SK-N-SH (cell line): ENCODE measurements at regions not wholly inside any gene's neighbourhood (a gene's known extent, or its start where the extent isn't known, plus 50 kb on each side); places are given as distances from the start of the nearest gene placed in this dataset.

ENCODE experiments used
- CTCF ChIA-PET: fragments of 300-600, 350-600 bp; formaldehyde crosslinking; extraction: SDS; loops from one replicate; lab custom pipeline; 2021; lab: Yijun Ruan, JAX
- POLR2A ChIA-PET: fragments of 350-600 bp; sonication (Branson Sonifier 250); formaldehyde crosslinking; extraction: SDS; loops from one replicate; lab custom pipeline; 2020; ENCODE audit warnings: antibody characterized with exemption, inconsistent platforms; lab: Yijun Ruan, JAX
- DNase-seq: peaks from one replicate; pipeline ENCODE4 v3.0.0; 2012
- H2AFZ ChIP-seq: fragments of 200-600 bp; sonication (generic); 2 replicates; pipeline ENCODE4 v1.8.1; 2016; ENCODE audit warnings: antibody characterized with exemption, mild to moderate bottlenecking, low read depth
- H3F3A ChIP-seq: fragments of 200-600 bp; sonication (generic); replicated peaks from 2 replicates; pipeline ENCODE3; 2016; ENCODE audit warnings: antibody characterized with exemption, mild to moderate bottlenecking; ENCODE audit not compliant: insufficient read depth
- H3K27ac ChIP-seq, 2 experiments: fragments of 200-500 bp in 1 of 2; fragments of 200-600 bp in 1 of 2; sonication (Bioruptor generic) in 1 of 2; sonication (generic), shearing (Covaris generic) in 1 of 2; 2 replicates each; pipeline versions ENCODE4 v1.5.1 to v1.6.1; 2014 to 2016; ENCODE audit warnings: low read depth in 2 of 2, inconsistent platforms in 1 of 2, low read length in 1 of 2, mild to moderate bottlenecking in 1 of 2, mixed read lengths in 1 of 2
- H3K27me3 ChIP-seq: fragments of 200-600 bp; sonication (generic), shearing (Covaris generic); 2 replicates; pipeline ENCODE4 v1.6.1; 2016; ENCODE audit warnings: mixed run types; ENCODE audit not compliant: insufficient read depth
- H3K36me3 ChIP-seq, 2 experiments: fragments of 200-500 bp in 1 of 2; fragments of 200-600 bp in 1 of 2; sonication (Bioruptor generic) in 1 of 2; sonication (generic) in 1 of 2; replicated peaks in 1 of 2; 2 replicates each; pipeline versions ENCODE3 to v1.5.1; 2014 to 2016; ENCODE audit warnings: low read length in 1 of 2, mild to moderate bottlenecking in 1 of 2; ENCODE audit not compliant: insufficient read depth in 2 of 2, control insufficient read depth in 1 of 2
- H3K4me1 ChIP-seq, 2 experiments: fragments of 200-500 bp in 1 of 2; fragments of 200-600 bp in 1 of 2; sonication (Bioruptor generic) in 1 of 2; sonication (generic), shearing (Covaris generic) in 1 of 2; 2 replicates each; pipeline versions ENCODE4 v1.5.1 to v1.6.1; 2014 to 2016; ENCODE audit warnings: low read depth in 1 of 2, low read length in 1 of 2, mixed run types in 1 of 2; ENCODE audit not compliant: insufficient read depth in 2 of 2, control insufficient read depth in 1 of 2
- H3K4me2 ChIP-seq: fragments of 200-600 bp; sonication (generic), shearing (Covaris generic); 2 replicates; pipeline ENCODE4 v1.6.1; 2017; ENCODE audit warnings: mixed run types
- H3K4me3 ChIP-seq, 2 experiments: fragments of 200-500 bp in 1 of 2; fragments of 200-600 bp in 1 of 2; sonication (Bioruptor generic) in 1 of 2; sonication (generic), shearing (Covaris generic) in 1 of 2; 2 replicates each; pipeline versions ENCODE4 v1.5.1 to v1.8.1; 2014 to 2016; ENCODE audit warnings: low read depth in 2 of 2, inconsistent platforms in 1 of 2, low read length in 1 of 2, mild to moderate bottlenecking in 1 of 2, mixed read lengths in 1 of 2, moderate library complexity in 1 of 2
- H3K79me2 ChIP-seq: fragments of 200-600 bp; sonication (generic); 2 replicates; pipeline ENCODE4 v1.8.1; 2017; ENCODE audit warnings: mild to moderate bottlenecking; ENCODE audit not compliant: insufficient read depth
- H3K9ac ChIP-seq: fragments of 200-600 bp; sonication (generic); 2 replicates; pipeline ENCODE4 v1.6.1; 2017; ENCODE audit warnings: mixed run types
- H3K9me2 ChIP-seq: fragments of 200-600 bp; sonication (generic); 2 replicates; pipeline ENCODE4 v1.6.1; 2017; ENCODE audit warnings: mixed run types
- H3K9me3 ChIP-seq: fragments of 200-600 bp; sonication (generic); 2 replicates; pipeline ENCODE4 v1.6.1; 2017; ENCODE audit warnings: mixed run types, mild to moderate bottlenecking, moderate library complexity
- H4K20me1 ChIP-seq: fragments of 200-600 bp; sonication (generic); 2 replicates; pipeline ENCODE4 v1.6.1; 2017; ENCODE audit warnings: mild to moderate bottlenecking, mixed run types; ENCODE audit not compliant: insufficient read depth
- CHD2 ChIP-seq: fragments of 150-350 bp; IDR thresholded peaks from 2 replicates; pipeline ENCODE4 v1.6.1; 2018; ENCODE audit warnings: low read length; ENCODE audit not compliant: partially characterized antibody
- CTCF ChIP-seq: fragments of 200-600 bp; sonication (generic); IDR thresholded peaks from 2 replicates; pipeline ENCODE4 v1.6.1; 2017; ENCODE audit warnings: antibody characterized with exemption, mild to moderate bottlenecking, moderate library complexity
- EP300 ChIP-seq, 2 experiments: IDR thresholded peaks; 2 replicates each; pipeline versions ENCODE4 v1.4.0 to v1.6.1; 2012; ENCODE audit warnings: borderline replicate concordance in 1 of 2, low read depth in 1 of 2, low read length in 1 of 2
- EZH2phosphoT487 ChIP-seq: fragments of 200-600 bp; sonication (generic); IDR thresholded peaks from 2 replicates; pipeline ENCODE4 v1.6.1; 2017; ENCODE audit warnings: low read depth, mixed run types, mild to moderate bottlenecking, antibody characterized with exemption, moderate library complexity, borderline replicate concordance
- FOSL2 ChIP-seq: IDR thresholded peaks from 2 replicates; pipeline ENCODE4 v1.4.0; 2012; ENCODE audit warnings: low read depth, mild to moderate bottlenecking, moderate library complexity, borderline replicate concordance
- FOXJ3 ChIP-seq: sonication (generic); formaldehyde crosslinking; IDR thresholded peaks from 2 replicates; pipeline ENCODE4 v1.5.1; 2020; ENCODE audit warnings: mild to moderate bottlenecking, missing genetic modification reagents
- FOXM1 ChIP-seq: IDR thresholded peaks from 2 replicates; pipeline ENCODE4 v1.4.0; 2012; ENCODE audit warnings: low read depth, mild to moderate bottlenecking
- GATA2 ChIP-seq: sonication (generic); formaldehyde crosslinking; IDR thresholded peaks from 2 replicates; pipeline ENCODE4 v1.5.0; 2020; ENCODE audit warnings: mild to moderate bottlenecking, missing genetic modification reagents
- JUND ChIP-seq: IDR thresholded peaks from 2 replicates; pipeline ENCODE4 v1.4.0; 2012
- MXI1 ChIP-seq: IDR thresholded peaks from 2 replicates; pipeline ENCODE4 v1.6.1; 2012; ENCODE audit warnings: mild to moderate bottlenecking, low read depth, low read length, improper control_type of control experiment
- NRF1 ChIP-seq: IDR thresholded peaks from 2 replicates; pipeline ENCODE4 v1.6.1; 2012; ENCODE audit warnings: low read depth, mild to moderate bottlenecking, low read length
- RAD21 ChIP-seq: IDR thresholded peaks from 2 replicates; pipeline ENCODE4 v1.6.1; 2012; ENCODE audit warnings: mild to moderate bottlenecking, low read length
- RCOR1 ChIP-seq: fragments of 150-350 bp; IDR thresholded peaks from 2 replicates; pipeline ENCODE4 v1.6.1; 2017; ENCODE audit warnings: antibody characterized with exemption, low read length
- REST ChIP-seq: IDR thresholded peaks from 2 replicates; pipeline ENCODE4 v1.6.1; 2012; ENCODE audit warnings: mild to moderate bottlenecking, low read depth, low read length, moderate library complexity
- RXRA ChIP-seq: IDR thresholded peaks from 2 replicates; pipeline ENCODE4 v1.4.0; 2012; ENCODE audit warnings: low read depth, mild to moderate bottlenecking, borderline replicate concordance
- TEAD4 ChIP-seq: IDR thresholded peaks from 2 replicates; pipeline ENCODE4 v1.4.0; 2012; ENCODE audit warnings: mild to moderate bottlenecking, borderline replicate concordance; ENCODE audit not compliant: insufficient read depth
- USF1 ChIP-seq: IDR thresholded peaks from 2 replicates; pipeline ENCODE4 v1.4.0; 2012; ENCODE audit warnings: low read depth, borderline replicate concordance
- WGBS: methylation state at CpG from one replicate; pipeline ENCODE4 v1.1.6; 2017; ENCODE audit warnings: low lambda C conversion rate; 5-methylcytosine and 5-hydroxymethylcytosine counted together
- TF ChIP-seq, protein P1 (sequence below): IDR thresholded peaks from 2 replicates; pipeline ENCODE4 v1.4.0; 2012; ENCODE audit warnings: low read depth
- TF ChIP-seq, protein P2 (sequence below): IDR thresholded peaks from 2 replicates; pipeline ENCODE4 v1.4.0; 2012; ENCODE audit warnings: low read depth, borderline replicate concordance
- TF ChIP-seq, protein P3 (sequence below): fragments of 150-350 bp; IDR thresholded peaks from 2 replicates; pipeline ENCODE4 v1.6.1; 2017; ENCODE audit warnings: antibody characterized with exemption, low read length, low read depth, borderline replicate concordance

DNA sequence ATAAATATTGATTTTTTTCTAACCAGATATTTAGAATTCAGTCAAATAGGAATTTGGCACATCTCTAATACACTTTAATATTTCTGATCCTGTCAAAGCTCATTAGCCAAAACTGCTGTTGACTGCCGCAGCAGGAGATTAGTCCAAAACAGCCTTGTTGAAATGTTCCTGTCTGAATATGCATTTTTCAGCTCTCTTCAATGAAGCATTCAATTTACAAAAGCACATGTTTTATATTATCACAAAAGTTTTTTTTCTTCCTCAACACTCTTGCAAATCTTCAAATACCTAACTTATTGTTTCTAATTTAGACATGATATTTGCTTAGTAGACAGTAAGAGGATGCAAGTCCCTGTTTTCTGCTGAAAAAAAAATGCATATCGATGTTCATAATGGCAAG lies 140.9 kb downstream of the SPATA18 start (continued):
- TF ChIP-seq RCOR1 (no peak), CHD2 (no peak), FOXJ3 (CRISPR knock-in tag) (no peak)
- TF ChIP-seq, all 33 proteins: peak for 0

DNA sequence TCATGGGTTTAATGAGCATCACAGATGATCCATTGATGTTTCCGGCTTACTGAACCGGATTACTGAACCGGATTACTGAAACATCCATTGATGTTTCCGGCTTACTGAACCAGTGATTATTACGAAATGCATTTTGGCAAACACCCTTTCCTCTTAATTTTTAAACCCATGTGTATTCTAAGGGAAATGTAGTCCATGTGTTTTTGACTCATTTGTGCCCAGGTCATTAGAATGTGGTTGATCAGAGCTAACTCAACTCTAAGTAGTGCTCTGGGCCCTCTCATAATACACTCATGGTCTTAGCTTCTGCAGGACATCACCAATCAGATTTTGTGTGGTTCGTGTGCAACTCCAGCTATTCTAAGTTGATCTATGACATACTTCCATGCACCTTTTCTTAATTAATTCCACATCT lies 141.6 kb downstream of the SPATA18 start:
- H3F3A ChIP-seq, result no peaks in the 10 kb centered on the region
- no peak overlapping the region for H3K9ac ChIP-seq
- H3K4me2 ChIP-seq, result no peak overlapping the region
- no peak overlapping the region for H3K27ac ChIP-seq
- H3K36me3 ChIP-seq, result no peaks in the 10 kb centered on the region
- H3K9me3 ChIP-seq, result no peaks in the 10 kb centered on the region
- no peak for DNase-seq
- H3K79me2 ChIP-seq, result no peaks in the 10 kb centered on the region
- ChIA-PET POLR2A (no interaction called here), CTCF (no interaction called here)
- TF ChIP-seq MXI1 (no peak), REST (no peak), USF1 (no peak), GATA2 (CRISPR knock-in tag) (no peak), FOXM1 (no peak), CHD2 (no peak), NRF1 (no peak), RXRA (no peak), FOSL2 (no peak), CTCF (no peak), RCOR1 (no peak), JUND (no peak), FOXJ3 (CRISPR knock-in tag) (no peak), RAD21 (no peak), EZH2phosphoT487 (no peak), EP300 (IDR thresholded peaks at IDR 0.05; ENCODE audit: borderline replicate concordance in 1 of 2, low read depth in 1 of 2, low read length in 1 of 2) (no peak), TEAD4 (no peak)
- TF ChIP-seq, protein P1, sequence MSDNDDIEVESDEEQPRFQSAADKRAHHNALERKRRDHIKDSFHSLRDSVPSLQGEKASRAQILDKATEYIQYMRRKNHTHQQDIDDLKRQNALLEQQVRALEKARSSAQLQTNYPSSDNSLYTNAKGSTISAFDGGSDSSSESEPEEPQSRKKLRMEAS, result no peak
- TF ChIP-seq, protein P2, sequence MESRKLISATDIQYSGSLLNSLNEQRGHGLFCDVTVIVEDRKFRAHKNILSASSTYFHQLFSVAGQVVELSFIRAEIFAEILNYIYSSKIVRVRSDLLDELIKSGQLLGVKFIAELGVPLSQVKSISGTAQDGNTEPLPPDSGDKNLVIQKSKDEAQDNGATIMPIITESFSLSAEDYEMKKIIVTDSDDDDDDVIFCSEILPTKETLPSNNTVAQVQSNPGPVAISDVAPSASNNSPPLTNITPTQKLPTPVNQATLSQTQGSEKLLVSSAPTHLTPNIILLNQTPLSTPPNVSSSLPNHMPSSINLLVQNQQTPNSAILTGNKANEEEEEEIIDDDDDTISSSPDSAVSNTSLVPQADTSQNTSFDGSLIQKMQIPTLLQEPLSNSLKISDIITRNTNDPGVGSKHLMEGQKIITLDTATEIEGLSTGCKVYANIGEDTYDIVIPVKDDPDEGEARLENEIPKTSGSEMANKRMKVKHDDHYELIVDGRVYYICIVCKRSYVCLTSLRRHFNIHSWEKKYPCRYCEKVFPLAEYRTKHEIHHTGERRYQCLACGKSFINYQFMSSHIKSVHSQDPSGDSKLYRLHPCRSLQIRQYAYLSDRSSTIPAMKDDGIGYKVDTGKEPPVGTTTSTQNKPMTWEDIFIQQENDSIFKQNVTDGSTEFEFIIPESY, result no peak
- TF ChIP-seq, protein P3, sequence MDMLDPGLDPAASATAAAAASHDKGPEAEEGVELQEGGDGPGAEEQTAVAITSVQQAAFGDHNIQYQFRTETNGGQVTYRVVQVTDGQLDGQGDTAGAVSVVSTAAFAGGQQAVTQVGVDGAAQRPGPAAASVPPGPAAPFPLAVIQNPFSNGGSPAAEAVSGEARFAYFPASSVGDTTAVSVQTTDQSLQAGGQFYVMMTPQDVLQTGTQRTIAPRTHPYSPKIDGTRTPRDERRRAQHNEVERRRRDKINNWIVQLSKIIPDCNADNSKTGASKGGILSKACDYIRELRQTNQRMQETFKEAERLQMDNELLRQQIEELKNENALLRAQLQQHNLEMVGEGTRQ, result no peak
- H3K4me1 ChIP-seq, result no peaks in the 10 kb centered on the region
- H3K27me3 ChIP-seq, result no peaks in the 10 kb centered on the region
- no peak overlapping the region for H3K4me3 ChIP-seq
- H3K9me2 ChIP-seq, result no peaks in the 10 kb centered on the region
- H4K20me1 ChIP-seq, result no peaks in the 10 kb centered on the region
- no peak overlapping the region for H2AFZ ChIP-seq
- WGBS, result 55% methylated on average over 6 of the region's 6 CpGs
